ENCODE measurements at regions not wholly inside any gene's neighbourhood (a gene's known extent, or its start where the extent isn't known, plus 50 kb on each side); places are given as distances from the start of the nearest gene placed in this dataset.

DNA sequence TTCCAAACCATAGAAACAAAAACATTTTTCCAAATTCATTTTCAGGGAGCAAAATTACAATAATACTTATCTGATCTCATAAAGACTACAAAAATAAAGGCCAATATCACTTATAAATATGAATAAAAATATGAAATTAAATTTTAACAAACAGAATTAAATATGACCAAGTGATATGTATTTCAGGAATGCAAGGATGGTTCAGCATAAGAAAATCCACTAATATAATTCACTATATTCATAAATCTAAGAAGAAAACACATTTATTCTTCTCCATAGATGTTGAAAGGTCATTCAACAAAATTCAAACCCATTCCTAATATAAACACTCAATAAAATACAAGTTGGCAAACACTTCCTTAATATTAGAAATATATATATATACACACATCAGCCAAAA lies 115.2 kb upstream of the TMEM168 start (continued):
- TF ChIP-seq CBFB (CRISPR knock-in tag; IDR thresholded peaks at IDR 0.05; ENCODE audit: low read depth) (no peak), ZNF121 (CRISPR knock-in tag; IDR thresholded peaks at IDR 0.05) (no peak), CREM (CRISPR knock-in tag; IDR thresholded peaks at IDR 0.05) (no peak), ZNF671 (CRISPR knock-in tag; IDR thresholded peaks at IDR 0.05) (no peak), PRDM15 (CRISPR knock-in tag; IDR thresholded peaks at IDR 0.05) (no peak), ZNF263 (CRISPR knock-in tag; IDR thresholded peaks at IDR 0.05; ENCODE audit: low read depth) (no peak)
- TF ChIP-seq, protein P1, sequence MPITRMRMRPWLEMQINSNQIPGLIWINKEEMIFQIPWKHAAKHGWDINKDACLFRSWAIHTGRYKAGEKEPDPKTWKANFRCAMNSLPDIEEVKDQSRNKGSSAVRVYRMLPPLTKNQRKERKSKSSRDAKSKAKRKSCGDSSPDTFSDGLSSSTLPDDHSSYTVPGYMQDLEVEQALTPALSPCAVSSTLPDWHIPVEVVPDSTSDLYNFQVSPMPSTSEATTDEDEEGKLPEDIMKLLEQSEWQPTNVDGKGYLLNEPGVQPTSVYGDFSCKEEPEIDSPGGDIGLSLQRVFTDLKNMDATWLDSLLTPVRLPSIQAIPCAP (CRISPR knock-in tag; IDR thresholded peaks at IDR 0.05), result no peak
- TF ChIP-seq, protein P2, sequence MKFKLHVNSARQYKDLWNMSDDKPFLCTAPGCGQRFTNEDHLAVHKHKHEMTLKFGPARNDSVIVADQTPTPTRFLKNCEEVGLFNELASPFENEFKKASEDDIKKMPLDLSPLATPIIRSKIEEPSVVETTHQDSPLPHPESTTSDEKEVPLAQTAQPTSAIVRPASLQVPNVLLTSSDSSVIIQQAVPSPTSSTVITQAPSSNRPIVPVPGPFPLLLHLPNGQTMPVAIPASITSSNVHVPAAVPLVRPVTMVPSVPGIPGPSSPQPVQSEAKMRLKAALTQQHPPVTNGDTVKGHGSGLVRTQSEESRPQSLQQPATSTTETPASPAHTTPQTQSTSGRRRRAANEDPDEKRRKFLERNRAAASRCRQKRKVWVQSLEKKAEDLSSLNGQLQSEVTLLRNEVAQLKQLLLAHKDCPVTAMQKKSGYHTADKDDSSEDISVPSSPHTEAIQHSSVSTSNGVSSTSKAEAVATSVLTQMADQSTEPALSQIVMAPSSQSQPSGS (CRISPR knock-in tag; IDR thresholded peaks at IDR 0.05; ENCODE audit: borderline replicate concordance, low read depth), result no peak

GRCh38 chr7:112898432-112899290 lies 108.5 kb upstream of the TMEM168 start:
- no peaks in the 10 kb centered on the region; the same call in 1 of the 2 replicates for H3K27me3 Mint-ChIP-seq (ENCODE audit: low read depth)
- H3K36me3 Mint-ChIP-seq, result peaks cover 36% of the 10 kb centered on the region
- DNase-seq (ENCODE audit: low spot score) (peak; percentile 70), ATAC-seq (peak; percentile 96)
- ChIA-PET CTCF (interaction anchor here (0.5 to 1.4 kb wide), 4 partner anchors 9 to 348 kb away, joined by 3 to 4 read pairs (median 4); no protein-coding TSS in a partner anchor), POLR2A (no interaction called here)
- H3K9me3 Mint-ChIP-seq, result peaks cover 34% of the 10 kb centered on the region
- H3K4me3 Mint-ChIP-seq, result no peak overlapping the region
- H3K4me1 Mint-ChIP-seq, result peaks cover 6% of the 10 kb centered on the region
- TF ChIP-seq ZNF425 (CRISPR knock-in tag; conservative IDR thresholded peaks at IDR 0.05) (peak; percentile 91), GABPB1 (CRISPR knock-in tag; IDR thresholded peaks at IDR 0.05) (peak; percentile 33; the same call in 1 of the 2 replicates), FOXK1 (CRISPR knock-in tag; IDR thresholded peaks at IDR 0.05) (no peak)
- TF ChIP-seq, protein P3, sequence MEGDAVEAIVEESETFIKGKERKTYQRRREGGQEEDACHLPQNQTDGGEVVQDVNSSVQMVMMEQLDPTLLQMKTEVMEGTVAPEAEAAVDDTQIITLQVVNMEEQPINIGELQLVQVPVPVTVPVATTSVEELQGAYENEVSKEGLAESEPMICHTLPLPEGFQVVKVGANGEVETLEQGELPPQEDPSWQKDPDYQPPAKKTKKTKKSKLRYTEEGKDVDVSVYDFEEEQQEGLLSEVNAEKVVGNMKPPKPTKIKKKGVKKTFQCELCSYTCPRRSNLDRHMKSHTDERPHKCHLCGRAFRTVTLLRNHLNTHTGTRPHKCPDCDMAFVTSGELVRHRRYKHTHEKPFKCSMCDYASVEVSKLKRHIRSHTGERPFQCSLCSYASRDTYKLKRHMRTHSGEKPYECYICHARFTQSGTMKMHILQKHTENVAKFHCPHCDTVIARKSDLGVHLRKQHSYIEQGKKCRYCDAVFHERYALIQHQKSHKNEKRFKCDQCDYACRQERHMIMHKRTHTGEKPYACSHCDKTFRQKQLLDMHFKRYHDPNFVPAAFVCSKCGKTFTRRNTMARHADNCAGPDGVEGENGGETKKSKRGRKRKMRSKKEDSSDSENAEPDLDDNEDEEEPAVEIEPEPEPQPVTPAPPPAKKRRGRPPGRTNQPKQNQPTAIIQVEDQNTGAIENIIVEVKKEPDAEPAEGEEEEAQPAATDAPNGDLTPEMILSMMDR (IDR thresholded peaks at IDR 0.05), result peak; percentile 60
- TF ChIP-seq, protein P1 (CRISPR knock-in tag; IDR thresholded peaks at IDR 0.05), result no peak
- no peak overlapping the region for H3K27ac Mint-ChIP-seq

Data from WTC11 (cell line).